Neural progenitor cell (in vitro differentiated cells): ENCODE measurements at regions not wholly inside any gene's neighbourhood (a gene's known extent, or its start where the extent isn't known, plus 50 kb on each side); places are given as distances from the start of the nearest gene placed in this dataset.

Source experiments
- CTCF ChIP-seq: fragments of 200-600 bp; sonication (generic); IDR thresholded peaks from 2 replicates; pipeline ENCODE4 v1.5.1; 2017; ENCODE audit warnings: antibody characterized with exemption, mild to moderate bottlenecking
- EZH2 ChIP-seq: fragments of 200-600 bp; sonication (generic); IDR thresholded peaks from 2 replicates; pipeline ENCODE4 v1.6.1; 2017; ENCODE audit warnings: antibody characterized with exemption, mild to moderate bottlenecking, moderate library complexity

GRCh38 chr17:34717092-34717491, 137.7 kb downstream of the TMEM132E start:
- TF ChIP-seq EZH2 (no peak), CTCF (no peak)
